HFF-Myc (cell line): ENCODE measurements at regions not wholly inside any gene's neighbourhood (a gene's known extent, or its start where the extent isn't known, plus 50 kb on each side); places are given as distances from the start of the nearest gene placed in this dataset.

Experiments
- DNase-seq: peaks from one replicate; pipeline ENCODE4 v3.0.0-alpha.2; 2011; ENCODE audit warnings: low read depth; ENCODE audit errors: extremely low read depth
- H3K4me3 ChIP-seq: replicated peaks from 2 replicates; pipeline ENCODE4 v1.5.1; 2011; ENCODE audit warnings: low read depth, mild to moderate bottlenecking, control low read depth, low read length
- TF ChIP-seq, protein P1 (sequence below): IDR thresholded peaks from 2 replicates; pipeline ENCODE4 v1.5.1; 2012; ENCODE audit warnings: mild to moderate bottlenecking, low read depth, low read length, control low read depth; ENCODE audit errors: missing control alignments

DNA sequence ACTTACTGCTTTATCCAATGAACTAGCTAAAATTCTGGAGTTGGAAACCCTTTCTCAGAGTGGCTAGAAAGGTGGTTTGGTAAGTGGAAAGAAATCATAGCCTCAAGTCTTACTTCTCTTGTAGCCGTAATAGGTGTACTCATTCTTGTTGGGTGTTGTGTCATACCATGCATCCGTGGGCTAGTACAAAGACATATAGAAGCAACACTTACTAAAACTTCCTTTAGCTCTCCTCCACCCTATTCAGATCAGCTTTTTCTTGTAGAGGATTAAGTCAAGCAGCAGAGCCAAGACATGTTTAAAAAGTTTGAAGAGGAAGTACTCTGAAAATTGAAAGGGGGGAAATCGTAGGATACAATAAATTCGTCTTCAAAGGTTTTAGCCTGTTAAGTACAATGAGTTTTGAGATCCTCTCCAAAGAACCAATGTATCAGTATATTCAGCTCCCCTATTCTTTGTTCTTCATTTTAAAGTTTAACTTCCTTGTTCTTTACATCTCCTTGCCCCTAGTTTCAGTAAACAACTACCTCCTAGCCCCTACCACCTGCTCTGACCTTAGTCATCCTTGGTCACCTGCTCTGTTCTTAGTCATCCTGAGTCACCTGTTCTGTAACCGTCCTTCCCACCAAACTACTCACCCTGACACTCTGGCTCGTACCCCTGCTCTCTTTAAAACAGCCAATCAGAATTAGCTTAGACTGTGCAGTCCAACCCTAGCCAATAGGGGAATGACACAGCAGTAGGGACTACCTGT is 62.1 kb upstream of the DEUP1 start:
- DNase-seq: no peak
- H3K4me3 ChIP-seq: no peak overlapping the region
- TF ChIP-seq, protein P1, sequence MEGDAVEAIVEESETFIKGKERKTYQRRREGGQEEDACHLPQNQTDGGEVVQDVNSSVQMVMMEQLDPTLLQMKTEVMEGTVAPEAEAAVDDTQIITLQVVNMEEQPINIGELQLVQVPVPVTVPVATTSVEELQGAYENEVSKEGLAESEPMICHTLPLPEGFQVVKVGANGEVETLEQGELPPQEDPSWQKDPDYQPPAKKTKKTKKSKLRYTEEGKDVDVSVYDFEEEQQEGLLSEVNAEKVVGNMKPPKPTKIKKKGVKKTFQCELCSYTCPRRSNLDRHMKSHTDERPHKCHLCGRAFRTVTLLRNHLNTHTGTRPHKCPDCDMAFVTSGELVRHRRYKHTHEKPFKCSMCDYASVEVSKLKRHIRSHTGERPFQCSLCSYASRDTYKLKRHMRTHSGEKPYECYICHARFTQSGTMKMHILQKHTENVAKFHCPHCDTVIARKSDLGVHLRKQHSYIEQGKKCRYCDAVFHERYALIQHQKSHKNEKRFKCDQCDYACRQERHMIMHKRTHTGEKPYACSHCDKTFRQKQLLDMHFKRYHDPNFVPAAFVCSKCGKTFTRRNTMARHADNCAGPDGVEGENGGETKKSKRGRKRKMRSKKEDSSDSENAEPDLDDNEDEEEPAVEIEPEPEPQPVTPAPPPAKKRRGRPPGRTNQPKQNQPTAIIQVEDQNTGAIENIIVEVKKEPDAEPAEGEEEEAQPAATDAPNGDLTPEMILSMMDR: no peak

DNA sequence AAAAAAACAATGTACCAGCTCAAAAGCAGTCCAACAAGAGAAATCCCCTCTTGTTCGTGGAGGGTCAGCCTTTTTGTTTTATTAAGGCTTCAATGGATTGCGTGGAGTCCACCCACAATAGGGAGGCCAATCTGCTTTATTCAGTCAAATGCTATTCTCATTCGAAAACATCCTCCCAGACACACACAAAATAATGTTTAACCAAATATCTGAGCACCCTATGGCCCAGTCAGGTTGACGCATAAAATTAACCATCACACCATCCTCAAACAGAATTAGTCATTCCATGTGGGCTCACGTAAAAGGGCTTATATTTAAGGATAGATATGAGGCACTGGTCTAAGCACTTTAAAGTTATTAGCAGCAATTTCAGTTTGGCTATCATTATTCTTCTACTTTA is 58.9 kb upstream of the DEUP1 start:
- no peak overlapping the region for H3K4me3 ChIP-seq
- TF ChIP-seq, protein P1: no peak
- DNase-seq: no peak

DNA sequence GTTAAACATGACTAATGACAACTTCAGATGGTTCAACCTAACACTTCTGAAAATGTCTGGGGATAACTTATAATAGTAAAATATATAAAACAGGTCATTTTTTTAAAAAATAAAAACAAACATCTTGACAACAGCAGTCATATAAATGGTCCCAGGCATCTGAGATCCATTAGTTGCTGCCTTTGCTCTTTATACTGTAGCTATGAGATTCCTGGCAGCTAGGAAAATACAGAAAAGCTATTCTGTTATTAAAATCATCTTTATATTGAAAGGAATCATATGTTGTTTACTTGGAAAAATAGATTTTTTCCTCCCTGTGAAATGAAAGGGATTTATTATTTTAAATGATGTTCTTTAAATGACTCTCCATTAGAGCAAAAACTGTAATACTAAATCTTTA is 55.7 kb upstream of the DEUP1 start:
- DNase-seq: no peak
- no peak overlapping the region for H3K4me3 ChIP-seq
- TF ChIP-seq, protein P1: no peak

DNA sequence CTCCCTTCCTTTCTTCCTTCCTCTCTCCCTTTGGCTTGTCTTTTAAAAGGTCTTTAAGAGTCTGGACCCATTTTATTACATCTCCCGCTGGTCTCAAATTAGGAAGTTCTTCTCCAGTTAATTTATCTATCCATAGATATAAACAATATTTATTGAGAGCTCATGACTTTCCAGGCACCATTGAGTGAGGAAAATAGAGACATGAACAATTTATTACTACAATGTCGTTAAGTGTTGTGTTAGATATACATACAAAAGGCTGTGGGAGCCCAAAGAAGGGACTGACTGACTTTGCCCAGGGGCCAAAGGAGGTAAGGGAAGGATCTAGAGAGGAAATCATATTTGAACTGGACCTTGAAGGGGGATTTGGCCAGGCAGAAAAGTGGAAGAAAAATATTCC is 51.6 kb upstream of the DEUP1 start:
- no peak overlapping the region for H3K4me3 ChIP-seq
- DNase-seq: no peak
- TF ChIP-seq, protein P1: no peak

DNA sequence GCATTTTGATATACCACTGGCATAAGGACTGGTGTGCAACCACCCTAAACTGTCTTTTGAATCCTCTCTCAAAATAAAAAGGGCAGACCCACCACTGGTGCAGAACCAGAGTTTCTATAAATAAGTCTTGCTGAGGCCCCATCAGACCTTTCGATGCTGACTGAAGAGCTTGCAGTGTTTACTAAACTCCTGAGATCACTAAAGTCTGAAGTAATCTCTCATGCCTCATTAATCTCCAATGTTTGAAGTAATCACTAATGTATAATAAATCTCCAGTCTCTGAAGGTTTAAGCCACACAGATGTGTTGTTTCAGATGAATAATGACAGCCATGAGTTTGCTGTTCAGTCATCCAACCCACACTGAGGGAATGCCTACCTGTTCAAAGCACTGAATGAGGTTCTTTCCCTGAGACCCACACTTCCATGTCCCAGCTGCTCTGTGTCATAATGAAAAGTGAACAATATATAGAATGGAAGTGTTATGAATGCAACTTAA is 50.6 kb upstream of the DEUP1 start:
- DNase-seq: no peak
- TF ChIP-seq, protein P1: no peak
- H3K4me3 ChIP-seq: no peak overlapping the region
